PC-9 (cell line): ENCODE measurements at regions not wholly inside any gene's neighbourhood (a gene's known extent, or its start where the extent isn't known, plus 50 kb on each side); places are given as distances from the start of the nearest gene placed in this dataset.
A peak's percentile ranks its signal among the peaks of the same experiment; 100 is the strongest.

ENCODE experiments used
- EZH2 ChIP-seq: fragments of 200-600 bp; sonication (generic); IDR thresholded peaks from 2 replicates; pipeline ENCODE4 v1.8.0; 2017; ENCODE audit warnings: antibody characterized with exemption, low read depth
- TF ChIP-seq, protein P1 (sequence below): fragments of 200-600 bp; sonication (generic); conservative IDR thresholded peaks from 2 replicates; pipeline ENCODE4 v1.6.1; 2017; ENCODE audit warnings: mixed run types, antibody characterized with exemption, mild to moderate bottlenecking, moderate library complexity

DNA sequence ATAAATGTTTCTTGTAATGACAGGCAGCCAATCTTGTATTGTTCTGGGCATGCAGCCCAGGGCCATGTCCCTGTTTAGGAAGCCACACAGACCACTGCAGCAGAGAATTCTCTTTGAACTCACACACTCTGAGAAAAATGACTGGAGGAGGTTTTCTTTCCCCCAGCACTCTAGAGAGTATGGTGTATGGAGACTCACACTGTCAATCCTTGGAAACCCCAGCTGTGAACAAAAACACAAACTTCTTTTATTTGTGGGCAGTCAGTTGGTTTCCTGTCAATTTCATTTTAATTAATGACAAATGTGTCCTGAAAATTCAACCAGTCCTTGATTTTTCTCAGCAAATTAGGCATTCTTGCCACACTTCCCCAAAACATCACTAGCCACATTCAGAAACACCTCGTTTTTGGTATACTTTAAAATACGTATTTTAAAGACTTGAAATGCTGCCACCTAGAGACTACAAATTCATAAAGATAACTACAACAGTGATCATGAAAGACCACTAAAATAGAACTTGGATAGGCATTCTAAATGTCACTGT lies 52.9 kb upstream of the UFL1 start:
- TF ChIP-seq, protein P1, sequence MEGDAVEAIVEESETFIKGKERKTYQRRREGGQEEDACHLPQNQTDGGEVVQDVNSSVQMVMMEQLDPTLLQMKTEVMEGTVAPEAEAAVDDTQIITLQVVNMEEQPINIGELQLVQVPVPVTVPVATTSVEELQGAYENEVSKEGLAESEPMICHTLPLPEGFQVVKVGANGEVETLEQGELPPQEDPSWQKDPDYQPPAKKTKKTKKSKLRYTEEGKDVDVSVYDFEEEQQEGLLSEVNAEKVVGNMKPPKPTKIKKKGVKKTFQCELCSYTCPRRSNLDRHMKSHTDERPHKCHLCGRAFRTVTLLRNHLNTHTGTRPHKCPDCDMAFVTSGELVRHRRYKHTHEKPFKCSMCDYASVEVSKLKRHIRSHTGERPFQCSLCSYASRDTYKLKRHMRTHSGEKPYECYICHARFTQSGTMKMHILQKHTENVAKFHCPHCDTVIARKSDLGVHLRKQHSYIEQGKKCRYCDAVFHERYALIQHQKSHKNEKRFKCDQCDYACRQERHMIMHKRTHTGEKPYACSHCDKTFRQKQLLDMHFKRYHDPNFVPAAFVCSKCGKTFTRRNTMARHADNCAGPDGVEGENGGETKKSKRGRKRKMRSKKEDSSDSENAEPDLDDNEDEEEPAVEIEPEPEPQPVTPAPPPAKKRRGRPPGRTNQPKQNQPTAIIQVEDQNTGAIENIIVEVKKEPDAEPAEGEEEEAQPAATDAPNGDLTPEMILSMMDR = peak; percentile 60; the same call in 1 of the 2 replicates
- no peak for TF ChIP-seq EZH2
